LNCaP clone FGC (cell line): ENCODE measurements at regions not wholly inside any gene's neighbourhood (a gene's known extent, or its start where the extent isn't known, plus 50 kb on each side); places are given as distances from the start of the nearest gene placed in this dataset.

ENCODE experiments used
- DNase-seq: peaks from one replicate; pipeline ENCODE4 v3.0.0-alpha.2; 2011; ENCODE audit warnings: low read depth
- H3K4me3 ChIP-seq: 2 replicates; pipeline ENCODE4 v1.5.1; 2011; ENCODE audit warnings: mild to moderate bottlenecking, low read depth, low read length, control low read depth
- TF ChIP-seq, protein P1 (sequence below): IDR thresholded peaks from 2 replicates; pipeline ENCODE4 v1.5.1; 2012; ENCODE audit warnings: mild to moderate bottlenecking; ENCODE audit not compliant: control insufficient read depth, insufficient read depth; ENCODE audit errors: extremely low read depth

GRCh38 chr3:65091565-65091964, 403.8 kb upstream of the ADAMTS9 start:
- no peak for DNase-seq
- no peak overlapping the region for H3K4me3 ChIP-seq
- TF ChIP-seq, protein P1, sequence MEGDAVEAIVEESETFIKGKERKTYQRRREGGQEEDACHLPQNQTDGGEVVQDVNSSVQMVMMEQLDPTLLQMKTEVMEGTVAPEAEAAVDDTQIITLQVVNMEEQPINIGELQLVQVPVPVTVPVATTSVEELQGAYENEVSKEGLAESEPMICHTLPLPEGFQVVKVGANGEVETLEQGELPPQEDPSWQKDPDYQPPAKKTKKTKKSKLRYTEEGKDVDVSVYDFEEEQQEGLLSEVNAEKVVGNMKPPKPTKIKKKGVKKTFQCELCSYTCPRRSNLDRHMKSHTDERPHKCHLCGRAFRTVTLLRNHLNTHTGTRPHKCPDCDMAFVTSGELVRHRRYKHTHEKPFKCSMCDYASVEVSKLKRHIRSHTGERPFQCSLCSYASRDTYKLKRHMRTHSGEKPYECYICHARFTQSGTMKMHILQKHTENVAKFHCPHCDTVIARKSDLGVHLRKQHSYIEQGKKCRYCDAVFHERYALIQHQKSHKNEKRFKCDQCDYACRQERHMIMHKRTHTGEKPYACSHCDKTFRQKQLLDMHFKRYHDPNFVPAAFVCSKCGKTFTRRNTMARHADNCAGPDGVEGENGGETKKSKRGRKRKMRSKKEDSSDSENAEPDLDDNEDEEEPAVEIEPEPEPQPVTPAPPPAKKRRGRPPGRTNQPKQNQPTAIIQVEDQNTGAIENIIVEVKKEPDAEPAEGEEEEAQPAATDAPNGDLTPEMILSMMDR: no peak

DNA sequence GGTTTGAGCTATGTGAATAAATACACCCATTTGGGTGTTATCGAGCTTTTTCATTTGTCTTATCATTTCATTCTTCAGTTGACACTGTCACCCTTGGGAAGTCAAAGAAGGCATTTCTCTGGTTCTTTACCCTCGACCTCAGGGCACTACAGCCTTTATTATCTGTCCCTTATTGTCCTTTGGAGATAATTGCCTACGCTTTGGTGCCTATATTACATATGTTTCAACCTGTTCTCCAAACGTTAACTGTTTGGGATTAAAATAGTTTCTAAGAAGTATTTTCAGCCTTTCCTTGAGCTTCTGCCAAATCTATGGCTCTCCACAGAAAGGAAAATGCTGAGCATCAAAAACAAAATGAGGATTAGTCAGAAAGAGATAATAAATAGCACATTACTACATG, 395.4 kb upstream of the ADAMTS9 start:
- H3K4me3 ChIP-seq: no peak overlapping the region
- TF ChIP-seq, protein P1: no peak
- DNase-seq: no peak

- TF ChIP-seq, protein P1: no peak
- no peak for DNase-seq
- no peak overlapping the region for H3K4me3 ChIP-seq
Measured at GRCh38 chr3:65081536-65081935, 393.7 kb upstream of the ADAMTS9 start.

DNA sequence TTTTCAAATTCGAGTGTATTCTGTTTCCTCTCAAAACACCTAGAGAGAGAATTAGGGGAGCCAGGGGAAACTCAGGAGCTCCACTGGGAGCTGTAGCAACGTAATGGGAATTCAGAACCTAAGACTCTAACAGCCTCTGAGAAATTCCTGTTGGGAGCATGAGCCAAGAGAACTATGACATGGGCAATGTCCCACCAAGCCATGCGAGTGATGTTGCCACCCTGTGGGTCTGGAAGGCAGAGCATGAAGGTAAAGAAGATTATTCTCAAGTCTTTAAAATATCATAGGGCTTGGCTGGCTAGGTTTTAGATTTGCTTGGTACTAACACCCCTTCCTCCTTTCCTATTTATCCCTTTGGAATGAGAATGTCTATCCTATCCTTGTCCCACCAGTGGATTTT, 392.6 kb upstream of the ADAMTS9 start:
- DNase-seq: no peak
- TF ChIP-seq, protein P1: peak; percentile 28
- no peak overlapping the region for H3K4me3 ChIP-seq

DNA sequence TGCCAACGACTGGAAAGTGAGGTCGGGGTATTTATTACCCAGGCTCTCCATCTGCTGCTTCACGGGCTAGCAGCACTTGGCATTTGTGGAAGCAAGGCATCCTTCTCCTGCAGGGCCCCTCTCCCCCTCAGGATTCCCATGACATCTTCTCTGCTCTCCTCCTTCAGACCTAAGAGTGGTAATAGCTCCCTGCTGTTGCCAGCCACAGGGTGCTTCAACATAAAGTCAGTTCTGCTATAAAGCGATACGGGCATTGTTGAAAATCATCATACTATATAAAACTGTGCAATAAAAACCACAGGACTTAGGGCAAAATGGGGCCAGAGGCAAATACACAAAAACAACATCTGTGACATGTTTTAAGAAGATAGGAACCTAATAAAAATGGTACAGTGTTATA, 391.8 kb upstream of the ADAMTS9 start:
- TF ChIP-seq, protein P1: no peak
- DNase-seq: no peak
- H3K4me3 ChIP-seq: no peak overlapping the region

GRCh38 chr3:65078748-65079147, 390.9 kb upstream of the ADAMTS9 start:
- H3K4me3 ChIP-seq: no peak overlapping the region

GRCh38 chr3:65077124-65077523, 389.3 kb upstream of the ADAMTS9 start:
- no peak for DNase-seq
- no peak overlapping the region for H3K4me3 ChIP-seq
- TF ChIP-seq, protein P1: no peak

More at GRCh38 chr3:65078748-65079147, 390.9 kb upstream of the ADAMTS9 start:
- DNase-seq: no peak
- TF ChIP-seq, protein P1: no peak
